ENCODE measurements at regions not wholly inside any gene's neighbourhood (a gene's known extent, or its start where the extent isn't known, plus 50 kb on each side); places are given as distances from the start of the nearest gene placed in this dataset.

DNA sequence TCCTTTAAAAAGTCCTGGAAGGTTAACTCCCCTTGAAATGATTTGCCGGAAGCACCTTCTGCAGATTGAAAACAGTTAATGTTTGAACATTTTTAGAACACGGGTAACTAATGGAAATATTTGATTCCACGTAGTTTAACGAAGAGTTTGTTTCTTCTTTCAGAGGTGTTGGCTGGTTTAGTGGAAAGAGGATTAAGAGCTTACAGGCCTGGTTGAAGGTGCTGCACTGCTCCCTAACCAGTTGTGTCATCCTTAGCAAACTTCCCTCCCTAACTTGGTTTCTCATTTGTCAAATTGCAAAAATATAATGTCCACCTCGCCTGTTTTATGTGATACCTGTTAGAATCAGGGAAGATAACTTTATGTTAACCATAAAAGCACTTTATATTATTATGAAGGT is 243.0 kb upstream of the FZD8 start:
- no peak for DNase-seq (ENCODE audit: low read depth, low spot score)
- no peaks in the 10 kb centered on the region for H3K27me3 ChIP-seq (ENCODE audit: insufficient read depth, insufficient read length)
- H3K4me1 ChIP-seq (ENCODE audit: insufficient read depth, insufficient read length), result no peaks in the 10 kb centered on the region
- TF ChIP-seq ZNF274 (IDR thresholded peaks at IDR 0.05; ENCODE audit: low read depth, low read length) (no peak), SUZ12 (IDR thresholded peaks at IDR 0.05; ENCODE audit: extremely low read depth, insufficient read depth, insufficient read length) (no peak), YY1 (IDR thresholded peaks at IDR 0.05; ENCODE audit: insufficient read depth, insufficient read length) (no peak)
- H3K9ac ChIP-seq (ENCODE audit: insufficient read length, low read depth), result no peak overlapping the region
- no peak overlapping the region for H3K4me3 ChIP-seq (ENCODE audit: insufficient read length, low read depth)
- peaks cover 11% of the 10 kb centered on the region for H3K9me3 ChIP-seq (ENCODE audit: insufficient read depth, low read length)
- H3K36me3 ChIP-seq (ENCODE audit: insufficient read depth, insufficient read length, low read length), result no peaks in the 10 kb centered on the region

DNA sequence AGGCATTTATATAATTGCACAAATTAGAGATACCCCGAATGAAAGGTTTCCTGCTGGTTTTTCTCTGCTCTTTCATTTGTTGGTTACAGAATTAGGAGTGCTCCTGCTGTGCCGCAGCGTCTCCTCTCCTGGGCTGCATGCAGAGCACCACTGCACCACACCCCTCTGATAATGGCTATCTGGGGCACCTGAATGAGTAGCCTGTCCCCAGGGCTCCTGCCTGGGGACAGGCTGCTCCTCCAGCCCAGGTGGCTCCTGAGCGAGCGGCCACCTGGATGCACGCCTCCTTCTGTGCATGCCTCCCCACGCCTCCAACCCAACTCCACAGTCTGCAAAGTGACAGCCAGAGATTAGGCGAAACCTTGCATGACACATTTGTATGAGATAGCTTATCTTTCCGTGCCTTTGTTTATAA is 242.6 kb upstream of the FZD8 start:
- no peak for TF ChIP-seq YY1 (IDR thresholded peaks at IDR 0.05; ENCODE audit: insufficient read depth, insufficient read length)
- TF ChIP-seq ZNF274 (IDR thresholded peaks at IDR 0.05; ENCODE audit: low read depth, low read length), result no peak
- TF ChIP-seq SUZ12 (IDR thresholded peaks at IDR 0.05; ENCODE audit: extremely low read depth, insufficient read depth, insufficient read length), result no peak
- peaks cover 7% of the 10 kb centered on the region for H3K9me3 ChIP-seq (ENCODE audit: insufficient read depth, low read length)
- H3K4me1 ChIP-seq (ENCODE audit: insufficient read depth, insufficient read length), result no peaks in the 10 kb centered on the region
- H3K9ac ChIP-seq (ENCODE audit: insufficient read length, low read depth), result no peak overlapping the region
- H3K36me3 ChIP-seq (ENCODE audit: insufficient read depth, insufficient read length, low read length), result no peaks in the 10 kb centered on the region
- DNase-seq (ENCODE audit: low read depth, low spot score), result no peak
- H3K4me3 ChIP-seq (ENCODE audit: insufficient read length, low read depth), result no peak overlapping the region
- H3K27me3 ChIP-seq (ENCODE audit: insufficient read depth, insufficient read length), result no peaks in the 10 kb centered on the region

DNA sequence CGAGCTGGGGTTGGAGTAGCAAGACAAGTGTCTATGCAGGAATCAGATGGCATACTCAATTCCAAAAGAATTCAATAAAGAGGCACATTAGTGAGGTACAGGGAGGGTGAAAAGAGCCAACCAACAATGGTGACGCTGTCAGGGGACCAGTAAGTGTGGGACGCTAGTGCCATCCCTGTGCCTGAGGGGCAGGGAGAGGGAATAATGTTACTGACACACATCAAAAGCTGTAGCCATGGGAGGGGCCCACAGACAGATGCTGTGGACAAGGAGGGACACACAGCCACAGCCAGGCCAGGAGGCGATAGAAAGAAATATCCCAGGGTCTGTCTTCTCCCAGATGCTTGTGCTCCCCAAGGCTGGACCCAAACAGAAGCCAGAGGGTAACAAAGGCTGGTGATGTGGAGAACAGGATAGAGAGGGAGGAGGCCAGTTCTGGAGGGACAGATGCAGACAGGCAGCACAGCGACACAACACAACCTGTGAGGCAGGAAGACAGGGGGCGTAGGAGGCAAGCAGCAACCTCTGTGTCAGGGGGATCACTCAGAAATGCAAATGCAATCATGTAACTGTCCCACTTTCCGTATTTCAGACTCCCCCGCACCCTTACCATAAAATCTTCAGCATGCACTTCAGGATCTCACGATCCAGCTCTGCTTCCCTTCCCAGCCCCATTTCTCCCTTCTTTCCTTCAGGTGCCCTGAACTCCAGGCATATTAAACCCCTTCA is 240.5 kb upstream of the FZD8 start:
- Histone ChIP-seq H3K9ac (ENCODE audit: insufficient read length, low read depth) (no peak overlapping the region), H3K4me1 (ENCODE audit: insufficient read depth, insufficient read length) (no peaks in the 10 kb centered on the region), H3K36me3 (ENCODE audit: insufficient read depth, insufficient read length, low read length) (no peaks in the 10 kb centered on the region), H3K27me3 (ENCODE audit: insufficient read depth, insufficient read length) (no peaks in the 10 kb centered on the region), H3K9me3 (ENCODE audit: insufficient read depth, low read length) (no peaks in the 10 kb centered on the region), H3K4me3 (ENCODE audit: insufficient read length, low read depth) (no peak overlapping the region)
- DNase-seq (ENCODE audit: low read depth, low spot score), result no peak
- TF ChIP-seq YY1 (IDR thresholded peaks at IDR 0.05; ENCODE audit: insufficient read depth, insufficient read length) (no peak), ZNF274 (IDR thresholded peaks at IDR 0.05; ENCODE audit: low read depth, low read length) (no peak), SUZ12 (IDR thresholded peaks at IDR 0.05; ENCODE audit: extremely low read depth, insufficient read depth, insufficient read length) (no peak)

DNA sequence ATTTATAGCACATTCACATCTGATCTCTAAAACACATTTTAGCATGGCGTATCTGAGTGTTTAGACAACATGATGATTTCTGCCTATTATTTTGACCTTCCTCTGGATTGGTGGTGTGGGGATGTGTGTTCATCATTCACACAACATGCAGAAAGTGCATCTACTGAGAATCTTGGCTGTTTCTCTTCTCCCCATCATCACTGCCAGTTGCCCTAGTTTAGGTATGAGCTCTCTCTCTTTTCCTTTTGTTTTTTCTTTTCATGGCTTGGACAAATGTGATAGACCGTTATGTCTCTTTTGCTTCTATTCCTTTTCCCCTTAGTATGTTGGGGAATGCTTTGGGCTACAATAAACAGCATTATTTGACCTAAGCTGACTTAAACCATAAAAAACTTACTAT is 239.2 kb upstream of the FZD8 start:
- TF ChIP-seq SUZ12 (IDR thresholded peaks at IDR 0.05; ENCODE audit: extremely low read depth, insufficient read depth, insufficient read length), result no peak
- H3K9ac ChIP-seq (ENCODE audit: insufficient read length, low read depth), result no peak overlapping the region
- DNase-seq (ENCODE audit: low read depth, low spot score), result no peak
- no peaks in the 10 kb centered on the region for H3K27me3 ChIP-seq (ENCODE audit: insufficient read depth, insufficient read length)
- H3K4me1 ChIP-seq (ENCODE audit: insufficient read depth, insufficient read length), result no peaks in the 10 kb centered on the region
- no peaks in the 10 kb centered on the region for H3K36me3 ChIP-seq (ENCODE audit: insufficient read depth, insufficient read length, low read length)
- H3K9me3 ChIP-seq (ENCODE audit: insufficient read depth, low read length), result no peaks in the 10 kb centered on the region
- no peak overlapping the region for H3K4me3 ChIP-seq (ENCODE audit: insufficient read length, low read depth)

DNA sequence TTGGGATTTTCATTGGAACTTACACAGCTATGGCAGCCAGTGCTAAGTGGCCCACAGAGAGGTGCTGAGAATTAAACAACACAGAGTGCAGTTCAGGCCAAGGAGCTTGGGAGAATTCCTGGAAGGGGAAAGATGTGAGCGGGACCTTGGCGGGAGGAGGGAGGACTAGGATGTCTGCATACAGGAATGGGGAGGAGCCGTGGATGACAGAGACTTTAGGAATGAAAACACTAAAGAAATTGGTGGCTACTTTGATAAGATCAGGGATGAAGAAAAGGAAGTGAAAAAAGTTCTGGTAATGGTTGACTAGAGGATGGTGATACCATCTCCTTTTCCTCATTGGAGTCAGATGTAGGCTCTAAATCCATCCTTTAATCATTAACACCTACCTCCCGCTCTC is 234.2 kb upstream of the FZD8 start:
- Histone ChIP-seq H3K27me3 (ENCODE audit: insufficient read depth, insufficient read length) (no peaks in the 10 kb centered on the region), H3K4me1 (ENCODE audit: insufficient read depth, insufficient read length) (no peaks in the 10 kb centered on the region), H3K36me3 (ENCODE audit: insufficient read depth, insufficient read length, low read length) (no peaks in the 10 kb centered on the region), H3K9ac (ENCODE audit: insufficient read length, low read depth) (no peak overlapping the region), H3K4me3 (ENCODE audit: insufficient read length, low read depth) (no peak overlapping the region), H3K9me3 (ENCODE audit: insufficient read depth, low read length) (no peaks in the 10 kb centered on the region)
- DNase-seq (ENCODE audit: low read depth, low spot score), result no peak
- no peak for TF ChIP-seq ZNF274 (IDR thresholded peaks at IDR 0.05; ENCODE audit: low read depth, low read length)
- no peak for TF ChIP-seq SUZ12 (IDR thresholded peaks at IDR 0.05; ENCODE audit: extremely low read depth, insufficient read depth, insufficient read length)
- no peak for TF ChIP-seq YY1 (IDR thresholded peaks at IDR 0.05; ENCODE audit: insufficient read depth, insufficient read length)

DNA sequence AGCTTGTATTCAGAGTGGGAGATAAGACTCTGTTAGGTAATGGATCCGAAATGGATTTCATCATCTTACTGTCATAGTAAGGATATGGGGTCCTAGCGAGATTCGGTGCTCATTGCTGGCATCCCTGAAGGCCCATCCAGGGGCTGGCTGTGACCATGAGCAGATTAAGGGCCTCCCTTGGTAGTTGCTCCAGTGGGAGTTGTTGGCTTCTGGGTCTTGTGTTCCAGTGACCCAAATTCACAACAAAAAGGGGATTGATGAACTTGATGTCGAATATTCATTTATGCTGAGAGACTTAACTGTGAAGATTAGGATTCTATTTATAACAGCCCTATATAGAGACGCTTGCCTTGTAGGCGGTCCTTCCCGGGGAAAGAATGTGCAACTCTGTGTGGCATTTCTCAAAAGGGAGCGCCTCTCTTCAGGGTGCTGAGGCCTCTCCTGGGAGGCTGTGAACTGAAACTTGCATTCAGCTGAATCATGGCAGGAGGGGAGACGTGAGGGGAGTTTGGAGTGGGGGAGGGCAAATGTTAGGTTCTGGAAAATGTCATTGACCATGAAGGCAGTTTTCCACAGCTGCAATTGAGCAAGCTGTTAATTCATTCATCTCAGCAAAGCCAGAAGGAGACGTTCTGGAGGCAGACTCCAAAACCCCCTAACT is 233.1 kb upstream of the FZD8 start:
- Histone ChIP-seq H3K4me1 (ENCODE audit: insufficient read depth, insufficient read length) (no peaks in the 10 kb centered on the region), H3K36me3 (ENCODE audit: insufficient read depth, insufficient read length, low read length) (no peaks in the 10 kb centered on the region), H3K27me3 (ENCODE audit: insufficient read depth, insufficient read length) (no peaks in the 10 kb centered on the region), H3K4me3 (ENCODE audit: insufficient read length, low read depth) (no peak overlapping the region), H3K9ac (ENCODE audit: insufficient read length, low read depth) (no peak overlapping the region), H3K9me3 (ENCODE audit: insufficient read depth, low read length) (no peaks in the 10 kb centered on the region)
- no peak for TF ChIP-seq ZNF274 (IDR thresholded peaks at IDR 0.05; ENCODE audit: low read depth, low read length)
- no peak for TF ChIP-seq YY1 (IDR thresholded peaks at IDR 0.05; ENCODE audit: insufficient read depth, insufficient read length)
- no peak for TF ChIP-seq SUZ12 (IDR thresholded peaks at IDR 0.05; ENCODE audit: extremely low read depth, insufficient read depth, insufficient read length)
- DNase-seq (ENCODE audit: low read depth, low spot score), result peak; percentile 33

DNA sequence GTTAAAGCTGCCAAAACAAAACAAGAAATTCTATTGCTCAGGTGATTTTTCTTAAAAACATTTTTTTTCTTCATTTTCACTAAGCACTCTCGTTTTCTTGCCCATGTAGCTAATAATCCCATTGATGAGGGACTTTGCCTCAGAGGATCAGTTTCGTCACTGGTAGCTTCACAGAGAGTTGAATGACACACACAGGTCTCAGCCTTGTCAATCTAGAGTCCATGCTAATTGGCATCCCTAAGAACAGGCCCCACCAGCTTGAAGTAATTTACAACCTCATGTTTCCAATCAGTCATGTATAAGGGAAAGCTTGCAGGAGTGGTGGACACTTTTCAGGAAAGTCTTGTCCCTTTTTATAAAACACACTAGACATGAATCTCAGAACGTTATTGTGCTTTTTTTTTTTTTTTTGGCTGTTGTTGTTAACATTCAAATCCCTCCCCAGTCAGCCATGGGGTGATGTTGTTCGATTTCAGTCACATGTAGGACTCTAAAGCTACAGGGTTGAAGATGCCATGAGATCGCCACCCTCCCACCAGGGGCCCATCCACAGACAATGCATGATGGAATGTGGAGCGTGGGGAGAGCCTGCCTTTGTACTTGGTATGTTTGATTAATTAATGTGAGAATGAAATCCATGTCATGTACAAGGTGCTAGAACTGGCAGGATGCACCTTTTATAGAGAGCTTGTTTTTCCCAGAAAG is 232.4 kb upstream of the FZD8 start:
- H3K36me3 ChIP-seq (ENCODE audit: insufficient read depth, insufficient read length, low read length), result no peaks in the 10 kb centered on the region
- H3K9me3 ChIP-seq (ENCODE audit: insufficient read depth, low read length), result no peaks in the 10 kb centered on the region
- H3K4me3 ChIP-seq (ENCODE audit: insufficient read length, low read depth), result no peak overlapping the region
- no peak for DNase-seq (ENCODE audit: low read depth, low spot score)
- no peak overlapping the region for H3K9ac ChIP-seq (ENCODE audit: insufficient read length, low read depth)
- H3K27me3 ChIP-seq (ENCODE audit: insufficient read depth, insufficient read length), result no peaks in the 10 kb centered on the region
- TF ChIP-seq ZNF274 (IDR thresholded peaks at IDR 0.05; ENCODE audit: low read depth, low read length) (no peak), YY1 (IDR thresholded peaks at IDR 0.05; ENCODE audit: insufficient read depth, insufficient read length) (no peak), SUZ12 (IDR thresholded peaks at IDR 0.05; ENCODE audit: extremely low read depth, insufficient read depth, insufficient read length) (no peak)
- no peaks in the 10 kb centered on the region for H3K4me1 ChIP-seq (ENCODE audit: insufficient read depth, insufficient read length)

All from NT2/D1 (cell line).